Pancreas (tissue), 10 donors: ENCODE measurements at regions not wholly inside any gene's neighbourhood (a gene's known extent, or its start where the extent isn't known, plus 50 kb on each side); places are given as distances from the start of the nearest gene placed in this dataset.

Source experiments
- ATAC-seq, 4 donors: fragments of 200-7000 bp; cut with Tn5 transposase; one replicate each; pipeline versions ENCODE4 v1.8.0 to v1.9.1; 2020; ENCODE audit warnings: mild to moderate bottlenecking in 4 of 4, moderate library complexity in 4 of 4
- DNase-seq, 6 donors: peaks; one replicate each; pipeline ENCODE4 v3.0.0-alpha.2; 2020
- FAIRE-seq: peaks from 2 replicates; lab custom pipeline; 2012; peaks lifted over from hg19 to GRCh38; lab: Jason Lieb, UNC
- H3K27ac ChIP-seq, 4 donors: fragments of 200-600 bp; sonication (generic); 1 replicate in 3 of 4; 2 replicates in 1 of 4; pipeline versions ENCODE4 v1.5.0 to v1.8.0; 2020
- H3K27me3 ChIP-seq, 4 donors: fragments of 200-600 bp; one replicate each; pipeline ENCODE4 v1.8.0; 2021
- H3K36me3 ChIP-seq, 3 donors: fragments of 200-600 bp; sonication (generic) in 1 of 3; one replicate each; pipeline versions ENCODE4 v1.5.0 to v1.8.0; 2020 to 2021
- H3K4me1 ChIP-seq, 3 donors: fragments of 200-600 bp; one replicate each; pipeline ENCODE4 v1.8.0; 2021
- H3K4me3 ChIP-seq, 4 donors: fragments of 200-600 bp; sonication (generic) in 2 of 4; one replicate each; pipeline versions ENCODE4 v1.5.0 to v1.8.0; 2020 to 2021
- H3K9me3 ChIP-seq, 4 donors: fragments of 200-600 bp; one replicate each; pipeline ENCODE4 v1.8.0; 2021
- CTCF ChIP-seq, 4 donors: fragments of 200-600 bp; sonication (generic) in 3 of 4; IDR thresholded peaks; one replicate each; pipeline versions ENCODE4 v1.5.0 to v1.8.0; 2021; ENCODE audit warnings: antibody characterized with exemption in 4 of 4
- WGBS, 2 donors: extraction: QIAGEN DNeasy Blood & Tissue Kit; methylation state at CpG; one replicate each; pipeline ENCODE4 v1.1.7; 2013; 5-methylcytosine and 5-hydroxymethylcytosine counted together
- intact Hi-C, 3 donors: fragments of 100-400 bp; cut with DNase I; formaldehyde crosslinking; loops; one replicate each; pipeline versions ENCODE4 v1.11.1 to v1.14.2; 2022
- donor health status: healthy with polysubstance abuse.
- donor health status: DM: no; HTN: no; CAD: no; lungs with moderate emphysema.
- donor health status: DM: no; HTN: no; CAD: no.
- donor health status: control.
- donor health status: control.
- donor health status: Bipolar disorder and iron deficiency.
- donor health status: DM: yes; HTN: yes; CAD: no.
- donor health status: DM: no; HTN: no; CAD: no.
- donor health status: DM: no; HTN: no; CAD: no.
- donor health status: DM: yes; HTN: yes; CAD: no.

GRCh38 chrX:40167850-40168479, 70.2 kb upstream of the BCOR start:
- ATAC-seq (peak; percentile 5 to 47 (median 26)), FAIRE-seq (no peak), DNase-seq (peak in 4 of 6 donors; percentile 35 to 68 (median 51))
- Histone ChIP-seq H3K9me3 (no peaks in the 10 kb centered on the region), H3K36me3 (no peaks in the 10 kb centered on the region), H3K27ac (no peak overlapping the region), H3K4me1 (no peaks in the 10 kb centered on the region), H3K4me3 (peak overlapping the region in 2 of 4 donors; percentile 11 to 30), H3K27me3 (peaks cover 0 to 16% (median 1%) of the 10 kb centered on the region in 4 donors)
- WGBS, 2 donors = 24 to 43% methylated on average over 42 to 46 of the region's 46 CpGs
- intact Hi-C loops = no loop called here
- TF ChIP-seq CTCF (IDR thresholded peaks at IDR 0.05) = no peak

GRCh38 chrX:40167233-40167849, 69.6 kb upstream of the BCOR start:
- no peak for TF ChIP-seq CTCF (IDR thresholded peaks at IDR 0.05)
- DNase-seq = no peak
- peak overlapping the region in 2 of 4 donors; percentile 11 to 30 for H3K4me3 ChIP-seq
- no peak for FAIRE-seq
- intact Hi-C loops = no loop called here
- H3K27me3 ChIP-seq = peaks cover 0 to 16% (median 1%) of the 10 kb centered on the region in 4 donors
- H3K9me3 ChIP-seq = no peaks in the 10 kb centered on the region
- H3K4me1 ChIP-seq = no peaks in the 10 kb centered on the region
- ATAC-seq = no peak
- no peaks in the 10 kb centered on the region for H3K36me3 ChIP-seq
- WGBS, 2 donors = 26 to 61% methylated on average over 41 of the region's 41 CpGs
- H3K27ac ChIP-seq = no peak overlapping the region

GRCh38 chrX:40166582-40166981, 68.8 kb upstream of the BCOR start:
- H3K4me3 ChIP-seq = no peak overlapping the region
- no peak for TF ChIP-seq CTCF (IDR thresholded peaks at IDR 0.05)
- no peaks in the 10 kb centered on the region for H3K36me3 ChIP-seq
- WGBS, 2 donors = 66 to 87% methylated on average over 4 of the region's 4 CpGs
- H3K27ac ChIP-seq = no peak overlapping the region
- H3K4me1 ChIP-seq = no peaks in the 10 kb centered on the region
- DNase-seq = no peak
- H3K9me3 ChIP-seq = no peaks in the 10 kb centered on the region
- H3K27me3 ChIP-seq = peaks cover 0 to 12% (median 1%) of the 10 kb centered on the region in 4 donors
- no peak for FAIRE-seq
- ATAC-seq = no peak
- intact Hi-C loops = no loop called here

- ATAC-seq = no peak
- Histone ChIP-seq H3K36me3 (no peaks in the 10 kb centered on the region), H3K9me3 (no peaks in the 10 kb centered on the region), H3K27me3 (peaks cover 0 to 12% (median 1%) of the 10 kb centered on the region in 4 donors), H3K4me1 (no peaks in the 10 kb centered on the region), H3K4me3 (no peak overlapping the region), H3K27ac (no peak overlapping the region)
- DNase-seq = no peak
- TF ChIP-seq CTCF (IDR thresholded peaks at IDR 0.05) = no peak
- FAIRE-seq = no peak
- intact Hi-C loops = no loop called here
- 70 to 94% methylated on average over 6 of the region's 6 CpGs for WGBS, 2 donors
Measured at GRCh38 chrX:40165861-40166260, 68.1 kb upstream of the BCOR start.

- H3K4me1 ChIP-seq = no peaks in the 10 kb centered on the region
- ATAC-seq (no peak), FAIRE-seq (no peak), DNase-seq (no peak)
- WGBS, 2 donors = 74 to 98% methylated on average over 5 of the region's 5 CpGs
- TF ChIP-seq CTCF (IDR thresholded peaks at IDR 0.05) = no peak
- H3K27me3 ChIP-seq = peaks cover 0 to 12% (median 1%) of the 10 kb centered on the region in 4 donors
- H3K36me3 ChIP-seq = no peaks in the 10 kb centered on the region
- H3K27ac ChIP-seq = no peak overlapping the region
- intact Hi-C loops = no loop called here
- no peak overlapping the region for H3K4me3 ChIP-seq
- H3K9me3 ChIP-seq = no peaks in the 10 kb centered on the region
Measured at GRCh38 chrX:40165206-40165605, 67.4 kb upstream of the BCOR start.
